ENCODE measurements at regions not wholly inside any gene's neighbourhood (a gene's known extent, or its start where the extent isn't known, plus 50 kb on each side); places are given as distances from the start of the nearest gene placed in this dataset.

GRCh38 chr9:96126321-96126881, 175.6 kb downstream of the HSD17B3 start:
- TF ChIP-seq CTCF (conservative IDR thresholded peaks at IDR 0.05 in 1 of 2, IDR thresholded peaks at IDR 0.05 in 1 of 2; ENCODE audit: low read depth in 1 of 2, low read length in 2 of 2): no peak
- no peak for TF ChIP-seq EZH2 (IDR thresholded peaks at IDR 0.05; ENCODE audit: low read length, missing control alignments)
